Body of pancreas (tissue), 4 donors: ENCODE measurements at regions not wholly inside any gene's neighbourhood (a gene's known extent, or its start where the extent isn't known, plus 50 kb on each side); places are given as distances from the start of the nearest gene placed in this dataset.

Experiments used
- CTCF ChIP-seq, 7 experiments: fragments of 450-650 bp in 4 of 7; fragments of 200-600 bp in 3 of 7; sonication (generic) in 3 of 7; IDR thresholded peaks; one replicate each; pipeline ENCODE4 v1.5.1; 2016 to 2019; ENCODE audit warnings: antibody characterized with exemption in 7 of 7
- POLR2A ChIP-seq, 3 donors: fragments of 450-650 bp; IDR thresholded peaks; one replicate each; pipeline ENCODE4 v1.6.1; 2016; ENCODE audit warnings: antibody characterized with exemption in 3 of 3, mild to moderate bottlenecking in 2 of 3

GRCh38 chr3:157776861-157777260, 273.6 kb upstream of the VEPH1 start:
- TF ChIP-seq CTCF (IDR thresholded peaks at IDR 0.05) (no peak), POLR2A (IDR thresholded peaks at IDR 0.05) (no peak)
